ENCODE measurements at regions not wholly inside any gene's neighbourhood (a gene's known extent, or its start where the extent isn't known, plus 50 kb on each side); places are given as distances from the start of the nearest gene placed in this dataset.
"Not testable (repeated sequence)": the region's sequence is repeated elsewhere in the genome, so short reads cannot be mapped to it uniquely, and the experiment has no call there.

DNA sequence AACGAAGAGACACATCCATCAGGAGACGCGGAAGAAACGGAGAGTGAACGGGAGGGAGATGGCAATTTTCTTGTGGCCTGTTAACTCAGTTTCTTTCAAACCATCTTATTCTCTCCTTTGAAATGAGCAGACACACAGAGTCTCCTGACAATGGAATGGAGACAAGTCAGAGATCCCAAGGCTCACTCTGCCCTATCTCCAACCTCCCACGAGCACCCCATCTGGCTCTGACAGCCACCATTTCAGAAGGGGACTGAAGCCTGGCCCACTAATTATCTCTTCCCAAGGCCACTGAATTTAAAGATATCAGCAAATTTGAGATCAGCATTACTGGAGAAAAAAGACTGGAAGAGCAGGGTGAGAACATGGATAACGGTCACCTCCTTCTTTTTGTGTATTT, 215.6 kb downstream of the DHX15 start:
- DNase-seq (ENCODE audit: low read depth), result no peak

GRCh38 chr4:24364852-24365251, 219.5 kb downstream of the DHX15 start:
- DNase-seq (ENCODE audit: low read depth), result no peak

- DNase-seq (ENCODE audit: low read depth), result no peak
Observed at GRCh38 chr4:24364249-24364648, 220.1 kb downstream of the DHX15 start.

GRCh38 chr4:24363751-24364150, 220.6 kb downstream of the DHX15 start:
- DNase-seq (ENCODE audit: low read depth), result no peak

DNA sequence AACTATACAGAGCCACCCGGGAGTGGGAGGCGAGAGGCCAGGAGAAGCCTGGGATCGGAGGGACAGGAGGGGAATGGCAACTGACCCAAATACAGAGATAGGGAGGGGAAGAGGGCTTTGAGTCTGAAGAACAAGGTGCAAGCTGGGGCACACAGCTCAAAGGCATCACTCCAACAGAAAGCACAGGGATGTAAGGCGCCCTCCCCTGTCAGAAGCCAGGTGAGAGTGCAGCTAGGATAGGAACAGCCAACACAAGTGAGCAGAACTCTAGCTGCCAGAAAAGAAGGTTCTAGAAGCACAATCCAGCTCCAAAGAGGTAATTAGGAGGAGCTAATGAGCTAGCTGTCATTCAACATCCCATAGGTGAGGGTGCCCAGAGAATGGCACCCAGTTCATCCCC, 232.2 kb downstream of the DHX15 start:
- no peak for DNase-seq (ENCODE audit: low read depth)

GRCh38 chr4:24349168-24349996, 235.0 kb downstream of the DHX15 start:
- not testable (repeated sequence) for DNase-seq (ENCODE audit: low read depth)

DNA sequence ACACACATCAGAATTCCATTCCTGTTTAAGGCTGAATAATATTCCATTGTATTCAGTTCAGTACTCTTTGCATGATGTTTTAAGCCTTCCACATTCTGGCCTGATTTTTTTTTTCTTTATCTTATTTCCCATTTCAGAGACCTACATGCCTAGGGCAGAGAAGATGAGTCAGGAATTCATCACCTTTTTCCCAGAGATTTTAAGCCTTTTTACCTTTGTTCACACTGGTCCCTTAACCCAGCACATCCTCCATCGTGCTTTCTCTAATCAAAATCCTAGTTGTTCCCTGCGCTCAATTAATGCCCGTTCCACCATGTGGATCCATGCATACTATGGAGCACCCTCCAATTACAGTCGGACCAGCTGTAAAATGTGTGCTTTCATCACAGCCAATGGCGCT, 245.1 kb downstream of the DHX15 start:
- no peak for DNase-seq (ENCODE audit: low read depth)

DNA sequence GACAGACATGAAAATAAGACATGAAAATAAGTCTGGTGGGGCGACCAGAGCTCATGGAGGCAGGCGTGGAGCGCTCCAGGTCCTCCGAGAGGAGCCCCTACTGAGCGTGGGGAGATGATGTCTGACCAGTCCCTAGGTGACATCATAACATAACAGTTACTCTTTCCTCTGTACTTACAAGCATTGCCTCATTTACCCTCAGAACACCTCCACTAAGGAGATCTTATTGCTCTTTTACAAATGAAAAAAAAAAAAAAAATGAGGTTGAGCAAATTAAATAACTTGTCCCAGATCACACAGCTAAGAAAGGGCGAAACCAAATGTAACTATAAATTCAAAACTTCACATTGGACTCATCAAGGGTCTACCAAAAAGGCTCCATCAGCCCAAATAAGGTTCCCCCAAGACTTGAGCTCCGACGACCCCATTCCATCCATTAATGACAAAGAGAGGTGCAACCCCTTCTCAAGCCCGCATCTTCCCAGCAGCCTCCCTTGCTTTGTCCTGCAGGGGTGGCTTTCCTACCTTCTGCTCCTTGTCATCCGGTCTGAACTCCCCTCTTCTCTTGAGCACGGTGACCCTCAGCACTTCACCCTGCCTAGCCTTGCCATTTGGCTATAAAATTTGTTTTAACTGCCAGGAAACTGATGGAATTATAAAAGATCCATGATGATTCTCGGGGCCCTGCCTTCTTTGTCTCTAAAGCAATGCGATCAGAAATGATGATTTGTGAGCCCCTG, 246.7 kb downstream of the DHX15 start:
- no peak for DNase-seq (ENCODE audit: low read depth)

DNA sequence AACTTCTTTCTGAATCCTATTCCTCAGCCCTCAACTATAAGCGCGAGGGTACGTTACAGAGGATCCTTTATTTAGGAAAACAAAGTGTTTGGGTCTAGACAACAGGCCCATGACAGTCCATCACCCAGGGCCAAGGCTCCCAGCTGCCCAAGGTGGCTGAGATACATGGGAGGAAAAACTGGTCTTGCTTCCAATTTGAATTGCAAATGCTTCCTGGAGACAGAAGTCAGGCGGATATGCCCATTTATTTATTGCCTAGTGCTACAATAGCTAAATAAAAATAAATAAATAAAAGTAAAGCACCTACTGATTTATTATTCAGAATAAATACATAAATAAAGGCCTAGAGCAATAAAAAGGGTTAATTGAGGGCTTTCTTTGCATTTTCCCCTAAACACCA, 248.7 kb downstream of the DHX15 start:
- no peak for DNase-seq (ENCODE audit: low read depth)

GRCh38 chr4:24334906-24335305, 249.4 kb downstream of the DHX15 start:
- DNase-seq (ENCODE audit: low read depth), result no peak

- DNase-seq (ENCODE audit: low read depth), result no peak
Observed at GRCh38 chr4:24330573-24330972, 253.8 kb downstream of the DHX15 start.

GRCh38 chr4:24330172-24330571, 254.2 kb downstream of the DHX15 start:
- DNase-seq (ENCODE audit: low read depth), result peak; percentile 64

GRCh38 chr4:24328711-24329110, 255.6 kb downstream of the DHX15 start:
- DNase-seq (ENCODE audit: low read depth), result no peak

- DNase-seq (ENCODE audit: low read depth), result no peak
Observed at GRCh38 chr4:24328310-24328709, 256.0 kb downstream of the DHX15 start.

GRCh38 chr4:24322995-24323394, 261.4 kb downstream of the DHX15 start:
- DNase-seq (ENCODE audit: low read depth), result peak; percentile 8

GRCh38 chr4:24322511-24322910, 261.8 kb downstream of the DHX15 start:
- DNase-seq (ENCODE audit: low read depth), result peak; percentile 46

GRCh38 chr4:24321616-24322015, 262.7 kb downstream of the DHX15 start:
- no peak for DNase-seq (ENCODE audit: low read depth)

DNA sequence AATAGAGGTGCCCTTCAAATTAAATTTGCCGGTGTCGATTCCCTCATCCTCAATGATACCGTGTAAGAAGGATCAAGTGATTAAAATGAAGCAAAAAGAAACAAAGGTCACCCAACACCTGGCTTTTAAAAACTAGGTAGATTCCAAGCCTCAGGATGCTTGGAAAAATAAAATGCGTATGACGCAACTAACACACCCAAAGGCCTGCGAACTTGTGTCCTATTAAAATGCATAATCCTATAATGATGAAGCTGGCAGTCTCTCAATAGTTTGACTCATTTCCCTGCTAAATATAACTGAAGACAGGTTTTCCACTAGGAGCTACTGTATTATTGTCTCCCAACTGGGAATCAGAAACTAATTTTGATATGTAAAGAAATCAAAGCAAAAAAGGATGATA, 263.2 kb downstream of the DHX15 start:
- DNase-seq (ENCODE audit: low read depth), result peak; percentile 79

DNA sequence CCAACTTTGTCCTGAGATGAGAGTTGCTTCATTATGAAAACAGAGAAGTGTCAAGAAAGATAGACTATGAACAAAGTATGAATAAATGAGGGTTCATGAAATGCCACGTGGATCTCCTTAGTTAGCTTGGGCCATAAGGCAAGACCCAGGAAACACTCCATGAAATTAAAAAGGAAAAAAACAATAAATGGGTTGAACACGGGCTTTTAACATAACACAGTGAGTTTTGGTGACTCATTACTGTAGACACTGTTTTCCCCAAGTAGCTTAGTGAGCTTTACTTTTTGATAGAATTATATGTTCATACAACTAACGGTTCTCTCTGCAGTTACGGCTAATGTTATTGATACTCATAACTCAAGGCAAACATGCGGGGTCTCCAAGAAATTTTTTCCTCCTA, 265.0 kb downstream of the DHX15 start:
- no peak for DNase-seq (ENCODE audit: low read depth)

DNA sequence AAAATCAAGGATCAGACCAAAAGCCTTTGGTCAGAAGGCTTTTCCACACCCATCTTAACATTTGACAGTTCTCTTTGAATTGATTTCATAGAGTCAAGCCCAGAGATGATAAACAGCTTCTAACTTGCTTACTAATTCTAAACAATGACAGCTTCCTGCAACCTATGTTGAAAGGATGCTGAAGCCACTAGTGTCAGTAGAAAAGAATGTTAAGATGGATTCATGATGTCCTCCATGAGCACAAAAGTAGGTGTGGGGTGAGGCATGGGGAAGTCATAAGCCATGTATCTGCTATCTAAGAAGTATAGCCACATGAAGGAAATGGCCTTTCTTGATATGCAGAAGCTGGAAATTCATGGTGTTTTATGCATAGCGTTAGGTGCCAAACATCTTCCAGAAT, 269.3 kb downstream of the DHX15 start:
- DNase-seq (ENCODE audit: low read depth), result no peak

GRCh38 chr4:24312261-24312913, 272.0 kb downstream of the DHX15 start:
- DNase-seq (ENCODE audit: low read depth), result no peak

- no peak for DNase-seq (ENCODE audit: low read depth)
Observed at GRCh38 chr4:24303926-24304325, 280.4 kb downstream of the DHX15 start.

DNA sequence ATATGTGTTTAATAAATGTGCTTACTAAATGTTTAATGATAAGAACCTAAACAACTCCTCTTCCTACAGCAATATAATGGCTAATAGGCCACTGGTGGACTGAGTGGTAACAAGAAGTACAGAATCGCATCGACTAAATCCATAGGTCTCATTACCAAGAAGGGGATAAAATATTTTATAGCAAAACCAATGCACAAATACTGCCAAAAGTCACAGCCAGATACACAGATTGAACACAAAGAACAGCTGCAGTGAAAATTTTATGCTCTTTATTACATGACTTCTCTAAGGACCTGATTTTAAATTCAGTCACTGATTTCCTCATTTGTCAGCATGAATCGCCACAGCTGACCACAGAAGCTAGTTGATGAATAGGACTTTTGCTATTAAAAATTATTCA, 285.4 kb downstream of the DHX15 start:
- DNase-seq (ENCODE audit: low read depth), result no peak

All from M059J (cell line).